ENCODE measurements at regions not wholly inside any gene's neighbourhood (a gene's known extent, or its start where the extent isn't known, plus 50 kb on each side); places are given as distances from the start of the nearest gene placed in this dataset.

GRCh38 chr1:215321802-215322201 is 239.3 kb downstream of the KCNK2 start:
- TF ChIP-seq CTCF (IDR thresholded peaks at IDR 0.05) = no peak
- no peak for TF ChIP-seq EZH2 (IDR thresholded peaks at IDR 0.05)
- TF ChIP-seq EZH2phosphoT487 (IDR thresholded peaks at IDR 0.05) = no peak
